ENCODE measurements at regions not wholly inside any gene's neighbourhood (a gene's known extent, or its start where the extent isn't known, plus 50 kb on each side); places are given as distances from the start of the nearest gene placed in this dataset.

GRCh38 chr18:77647472-77647871 is 397.8 kb downstream of the GALR1 start:
- Histone ChIP-seq H3K27me3 (replicated peaks; ENCODE audit: control insufficient read depth, insufficient read depth, low read length) (peaks cover 10% of the 10 kb centered on the region), H3K4me3 (ENCODE audit: low read length) (no peak overlapping the region), H3K9me3 (ENCODE audit: control insufficient read depth, low read length) (no peaks in the 10 kb centered on the region), H3K4me1 (ENCODE audit: control insufficient read depth, insufficient read depth, low read length) (no peaks in the 10 kb centered on the region), H3K9ac (ENCODE audit: low read length) (no peak overlapping the region), H3K36me3 (ENCODE audit: control insufficient read depth, insufficient read depth, low read length, severe bottlenecking) (no peaks in the 10 kb centered on the region)
- no peak for DNase-seq (ENCODE audit: low read depth)

GRCh38 chr18:77648411-77648810 is 398.8 kb downstream of the GALR1 start:
- no peak for DNase-seq (ENCODE audit: low read depth)
- Histone ChIP-seq H3K9me3 (ENCODE audit: control insufficient read depth, low read length) (no peaks in the 10 kb centered on the region), H3K9ac (ENCODE audit: low read length) (no peak overlapping the region), H3K36me3 (ENCODE audit: control insufficient read depth, insufficient read depth, low read length, severe bottlenecking) (no peaks in the 10 kb centered on the region), H3K4me1 (ENCODE audit: control insufficient read depth, insufficient read depth, low read length) (no peaks in the 10 kb centered on the region), H3K4me3 (ENCODE audit: low read length) (no peak overlapping the region), H3K27me3 (replicated peaks; ENCODE audit: control insufficient read depth, insufficient read depth, low read length) (peaks cover 10% of the 10 kb centered on the region)

DNA sequence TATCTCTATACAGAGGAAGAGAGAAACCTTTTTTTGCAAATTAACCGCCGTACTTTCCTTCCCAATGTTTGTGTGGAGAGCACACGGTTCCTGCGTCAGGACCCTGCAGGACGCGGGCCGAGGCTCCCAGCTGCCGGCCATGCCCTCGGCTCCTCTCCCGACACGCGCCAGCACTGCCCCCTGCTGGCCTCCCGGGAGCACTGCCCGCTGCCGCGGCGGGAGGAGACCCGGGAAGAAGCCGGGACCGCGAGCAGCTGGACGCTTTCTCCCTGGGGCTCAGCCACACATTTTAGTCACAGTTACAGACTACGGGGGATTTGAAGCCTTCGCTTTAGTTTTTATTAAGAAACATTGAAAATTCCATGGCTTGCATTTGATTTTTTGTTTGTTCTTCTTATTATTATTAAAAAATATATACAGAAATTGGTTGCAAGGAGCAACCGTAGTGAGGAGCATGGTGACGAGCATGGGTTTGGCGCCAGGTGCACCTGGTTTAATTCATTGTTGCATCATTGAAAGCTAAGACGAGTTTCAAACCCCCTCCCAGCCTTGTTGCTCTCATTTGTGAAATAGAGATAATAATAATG is 401.2 kb downstream of the GALR1 start:
- H3K27me3 ChIP-seq (replicated peaks; ENCODE audit: control insufficient read depth, insufficient read depth, low read length) = peaks cover 17% of the 10 kb centered on the region
- H3K9me3 ChIP-seq (ENCODE audit: control insufficient read depth, low read length) = no peaks in the 10 kb centered on the region
- no peak for DNase-seq (ENCODE audit: low read depth)
- no peak overlapping the region for H3K9ac ChIP-seq (ENCODE audit: low read length)
- no peaks in the 10 kb centered on the region for H3K4me1 ChIP-seq (ENCODE audit: control insufficient read depth, insufficient read depth, low read length)
- no peaks in the 10 kb centered on the region for H3K36me3 ChIP-seq (ENCODE audit: control insufficient read depth, insufficient read depth, low read length, severe bottlenecking)
- H3K4me3 ChIP-seq (ENCODE audit: low read length) = no peak overlapping the region

- H3K4me3 ChIP-seq (ENCODE audit: low read length) = no peak overlapping the region
- no peaks in the 10 kb centered on the region for H3K4me1 ChIP-seq (ENCODE audit: control insufficient read depth, insufficient read depth, low read length)
- H3K27me3 ChIP-seq (replicated peaks; ENCODE audit: control insufficient read depth, insufficient read depth, low read length) = peaks cover 15% of the 10 kb centered on the region
- DNase-seq (ENCODE audit: low read depth) = no peak
- H3K9me3 ChIP-seq (ENCODE audit: control insufficient read depth, low read length) = no peaks in the 10 kb centered on the region
- no peaks in the 10 kb centered on the region for H3K36me3 ChIP-seq (ENCODE audit: control insufficient read depth, insufficient read depth, low read length, severe bottlenecking)
- no peak overlapping the region for H3K9ac ChIP-seq (ENCODE audit: low read length)
These were observed 401.8 kb downstream of the GALR1 start for GRCh38 chr18:77651441-77651840.

DNA sequence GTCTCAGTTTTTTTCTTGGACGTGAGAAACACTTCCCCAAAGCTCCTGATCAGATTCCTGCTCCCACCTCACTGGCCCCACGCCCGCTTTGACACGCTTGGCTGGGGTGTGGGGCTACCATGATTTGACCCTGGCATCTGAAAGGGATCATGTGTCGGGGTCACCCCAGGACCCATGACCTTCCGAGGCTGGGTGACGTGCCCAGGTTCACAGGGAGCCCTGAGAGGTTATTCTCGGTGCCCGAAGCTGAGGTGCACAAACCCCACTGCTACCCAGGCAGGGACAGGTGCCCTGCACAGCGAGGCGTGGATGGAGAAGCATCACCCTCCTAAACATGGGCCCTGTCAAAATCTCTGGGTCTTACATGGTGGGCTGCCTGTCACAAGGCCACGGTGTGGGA is 404.1 kb downstream of the GALR1 start:
- H3K4me3 ChIP-seq (ENCODE audit: low read length) = no peak overlapping the region
- no peaks in the 10 kb centered on the region for H3K4me1 ChIP-seq (ENCODE audit: control insufficient read depth, insufficient read depth, low read length)
- H3K27me3 ChIP-seq (replicated peaks; ENCODE audit: control insufficient read depth, insufficient read depth, low read length) = peaks cover 10% of the 10 kb centered on the region
- H3K36me3 ChIP-seq (ENCODE audit: control insufficient read depth, insufficient read depth, low read length, severe bottlenecking) = no peaks in the 10 kb centered on the region
- H3K9me3 ChIP-seq (ENCODE audit: control insufficient read depth, low read length) = no peaks in the 10 kb centered on the region
- H3K9ac ChIP-seq (ENCODE audit: low read length) = no peak overlapping the region
- no peak for DNase-seq (ENCODE audit: low read depth)

GRCh38 chr18:77654302-77654701 is 404.7 kb downstream of the GALR1 start:
- H3K27me3 ChIP-seq (replicated peaks; ENCODE audit: control insufficient read depth, insufficient read depth, low read length) = peaks cover 10% of the 10 kb centered on the region
- no peaks in the 10 kb centered on the region for H3K4me1 ChIP-seq (ENCODE audit: control insufficient read depth, insufficient read depth, low read length)
- H3K9me3 ChIP-seq (ENCODE audit: control insufficient read depth, low read length) = no peaks in the 10 kb centered on the region
- no peak for DNase-seq (ENCODE audit: low read depth)
- no peak overlapping the region for H3K4me3 ChIP-seq (ENCODE audit: low read length)
- no peak overlapping the region for H3K9ac ChIP-seq (ENCODE audit: low read length)
- no peaks in the 10 kb centered on the region for H3K36me3 ChIP-seq (ENCODE audit: control insufficient read depth, insufficient read depth, low read length, severe bottlenecking)

- Histone ChIP-seq H3K36me3 (ENCODE audit: control insufficient read depth, insufficient read depth, low read length, severe bottlenecking) (no peaks in the 10 kb centered on the region), H3K9me3 (ENCODE audit: control insufficient read depth, low read length) (peaks cover 3% of the 10 kb centered on the region), H3K27me3 (replicated peaks; ENCODE audit: control insufficient read depth, insufficient read depth, low read length) (peaks cover 7% of the 10 kb centered on the region), H3K4me1 (ENCODE audit: control insufficient read depth, insufficient read depth, low read length) (no peaks in the 10 kb centered on the region), H3K9ac (ENCODE audit: low read length) (no peak overlapping the region), H3K4me3 (ENCODE audit: low read length) (no peak overlapping the region)
- DNase-seq (ENCODE audit: low read depth) = no peak
These were observed 408.1 kb downstream of the GALR1 start for GRCh38 chr18:77657651-77658298.

DNA sequence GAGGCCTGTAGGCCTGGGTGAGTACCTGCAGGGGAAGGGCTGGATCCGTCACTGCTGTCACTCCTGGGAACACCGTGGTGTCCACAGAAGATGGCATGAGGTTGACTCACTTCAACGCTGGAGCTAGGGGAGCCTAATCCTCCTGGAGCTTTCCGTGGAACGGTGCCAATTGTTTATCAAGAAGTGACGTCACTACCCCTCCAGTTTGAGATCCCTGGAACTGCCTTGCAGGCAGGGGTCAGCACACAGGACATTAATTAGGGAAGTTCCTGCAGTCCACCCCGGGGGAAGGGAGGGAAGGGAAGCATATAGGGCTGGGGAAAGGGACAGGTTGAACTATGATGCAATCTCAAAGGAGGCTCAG is 408.6 kb downstream of the GALR1 start:
- Histone ChIP-seq H3K4me3 (ENCODE audit: low read length) (no peak overlapping the region), H3K36me3 (ENCODE audit: control insufficient read depth, insufficient read depth, low read length, severe bottlenecking) (no peaks in the 10 kb centered on the region), H3K9me3 (ENCODE audit: control insufficient read depth, low read length) (peaks cover 5% of the 10 kb centered on the region), H3K4me1 (ENCODE audit: control insufficient read depth, insufficient read depth, low read length) (no peaks in the 10 kb centered on the region), H3K9ac (ENCODE audit: low read length) (no peak overlapping the region), H3K27me3 (replicated peaks; ENCODE audit: control insufficient read depth, insufficient read depth, low read length) (peaks cover 7% of the 10 kb centered on the region)
- no peak for DNase-seq (ENCODE audit: low read depth)

DNA sequence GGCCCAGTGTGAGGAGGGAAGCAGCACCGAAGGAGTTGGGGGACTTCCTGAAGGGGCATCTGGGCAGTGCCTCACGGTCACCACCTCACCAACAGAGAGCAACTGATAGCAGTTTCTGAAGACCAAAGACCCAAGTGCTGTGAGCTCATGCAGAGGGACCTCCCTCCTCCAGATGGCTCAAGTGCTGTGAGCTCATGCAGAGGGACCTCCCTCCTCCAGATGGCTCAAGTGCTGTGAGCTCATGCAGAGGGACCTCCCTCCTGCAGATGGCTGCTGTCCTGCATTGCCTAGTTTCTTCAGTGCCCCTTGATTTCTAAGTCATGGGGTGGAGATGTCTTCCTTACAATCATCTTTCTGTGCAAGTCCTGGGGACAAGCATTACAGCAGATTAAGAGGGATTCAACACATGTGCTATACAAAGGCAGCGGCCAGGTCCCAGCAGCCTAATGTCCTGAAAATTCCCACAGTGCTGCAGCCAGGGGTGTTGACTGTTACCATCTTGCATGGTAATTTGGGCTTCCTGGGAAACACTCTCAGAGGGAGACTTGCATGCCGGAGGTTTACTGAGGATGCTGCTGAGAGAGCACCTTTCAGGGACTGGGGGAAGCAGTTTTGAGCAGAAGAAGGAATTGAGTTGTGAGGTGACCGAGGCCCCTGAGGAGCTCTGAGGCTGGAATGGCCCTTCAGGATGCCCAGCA is 409.3 kb downstream of the GALR1 start:
- Histone ChIP-seq H3K27me3 (replicated peaks; ENCODE audit: control insufficient read depth, insufficient read depth, low read length) (peaks cover 6% of the 10 kb centered on the region), H3K9ac (ENCODE audit: low read length) (no peak overlapping the region), H3K4me3 (ENCODE audit: low read length) (no peak overlapping the region), H3K4me1 (ENCODE audit: control insufficient read depth, insufficient read depth, low read length) (no peaks in the 10 kb centered on the region), H3K9me3 (ENCODE audit: control insufficient read depth, low read length) (peaks cover 5% of the 10 kb centered on the region), H3K36me3 (ENCODE audit: control insufficient read depth, insufficient read depth, low read length, severe bottlenecking) (no peaks in the 10 kb centered on the region)
- DNase-seq (ENCODE audit: low read depth) = no peak

- H3K36me3 ChIP-seq (ENCODE audit: control insufficient read depth, insufficient read depth, low read length, severe bottlenecking) = no peaks in the 10 kb centered on the region
- DNase-seq (ENCODE audit: low read depth) = no peak
- no peak overlapping the region for H3K4me3 ChIP-seq (ENCODE audit: low read length)
- no peak overlapping the region for H3K9ac ChIP-seq (ENCODE audit: low read length)
- H3K27me3 ChIP-seq (replicated peaks; ENCODE audit: control insufficient read depth, insufficient read depth, low read length) = peaks cover 3% of the 10 kb centered on the region
- peaks cover 5% of the 10 kb centered on the region for H3K9me3 ChIP-seq (ENCODE audit: control insufficient read depth, low read length)
- peaks cover 4% of the 10 kb centered on the region for H3K4me1 ChIP-seq (ENCODE audit: control insufficient read depth, insufficient read depth, low read length)
These were observed 417.0 kb downstream of the GALR1 start for GRCh38 chr18:77666613-77667012.

DNA sequence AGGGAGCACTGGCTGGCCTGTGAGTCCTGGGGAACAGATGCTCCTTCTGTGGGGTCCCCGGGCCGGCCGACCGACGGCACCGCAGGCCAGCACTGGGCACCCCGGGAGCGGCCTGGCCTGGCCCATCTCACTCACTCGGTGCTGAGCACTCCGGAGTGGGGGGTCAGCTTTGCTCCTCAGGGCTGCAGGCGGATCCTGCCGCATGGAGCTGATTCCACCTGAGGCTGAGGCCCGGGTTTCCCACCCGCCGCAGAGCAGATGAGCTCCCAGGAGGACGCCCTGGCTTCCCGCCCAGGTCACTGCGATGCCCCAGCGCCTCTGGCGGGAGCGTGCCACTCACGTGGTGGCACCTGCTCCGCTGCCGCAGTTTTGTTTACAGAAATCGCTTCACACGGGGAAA is 418.6 kb downstream of the GALR1 start:
- no peaks in the 10 kb centered on the region for H3K36me3 ChIP-seq (ENCODE audit: control insufficient read depth, insufficient read depth, low read length, severe bottlenecking)
- DNase-seq (ENCODE audit: low read depth) = no peak
- H3K4me3 ChIP-seq (ENCODE audit: low read length) = no peak overlapping the region
- H3K9me3 ChIP-seq (ENCODE audit: control insufficient read depth, low read length) = no peaks in the 10 kb centered on the region
- H3K4me1 ChIP-seq (ENCODE audit: control insufficient read depth, insufficient read depth, low read length) = peaks cover 4% of the 10 kb centered on the region
- no peak overlapping the region for H3K9ac ChIP-seq (ENCODE audit: low read length)
- peaks cover 3% of the 10 kb centered on the region for H3K27me3 ChIP-seq (replicated peaks; ENCODE audit: control insufficient read depth, insufficient read depth, low read length)
